Transverse colon (tissue), 4 donors: ENCODE measurements at regions not wholly inside any gene's neighbourhood (a gene's known extent, or its start where the extent isn't known, plus 50 kb on each side); places are given as distances from the start of the nearest gene placed in this dataset.

Source experiments
- DNase-seq: peaks from one replicate; pipeline ENCODE4 v3.0.0-alpha.2; 2019
- H3K27ac ChIP-seq, 4 donors: fragments of 200-600 bp; sonication (generic); 2 replicates each; pipeline ENCODE4 v1.5.1; 2016 to 2018; ENCODE audit warnings: inconsistent platforms in 4 of 4
- H3K27me3 ChIP-seq: fragments of 200-600 bp; sonication (generic); 2 replicates; pipeline ENCODE4 v1.5.1; 2017; ENCODE audit warnings: inconsistent platforms
- H3K36me3 ChIP-seq, 4 donors: fragments of 200-600 bp; sonication (generic); 2 replicates each; pipeline ENCODE4 v1.5.1; 2017 to 2019; ENCODE audit warnings: inconsistent platforms in 4 of 4
- H3K4me1 ChIP-seq, 4 donors: fragments of 200-600 bp; sonication (generic); 2 replicates each; pipeline ENCODE4 v1.5.1; 2017 to 2020; ENCODE audit warnings: inconsistent platforms in 4 of 4
- H3K4me3 ChIP-seq, 4 donors: fragments of 200-600 bp; sonication (generic); 1 replicate in 1 of 4; 2 replicates in 3 of 4; pipeline versions ENCODE4 v1.5.1 to v1.6.1; 2017 to 2019; ENCODE audit warnings: inconsistent platforms in 4 of 4
- H3K9me3 ChIP-seq, 2 donors: fragments of 200-600 bp; sonication (generic); 2 replicates each; pipeline ENCODE4 v1.5.1; 2017 to 2019; ENCODE audit warnings: inconsistent platforms in 2 of 2
- EP300 ChIP-seq: sonication (generic); formaldehyde crosslinking; IDR thresholded peaks from one replicate; pipeline ENCODE4 v1.6.1; 2017; ENCODE audit warnings: antibody characterized with exemption, low read depth
- POLR2A ChIP-seq: fragments of 450-650 bp; IDR thresholded peaks from one replicate; pipeline ENCODE4 v1.6.1; 2016; ENCODE audit warnings: antibody characterized with exemption, mild to moderate bottlenecking, moderate library complexity
- POLR2AphosphoS5 ChIP-seq, 3 donors: sonication (generic); formaldehyde crosslinking; IDR thresholded peaks; one replicate each; pipeline ENCODE4 v1.6.1; 2016; ENCODE audit warnings: antibody characterized with exemption in 3 of 3
- WGBS, 2 donors: methylation state at CpG; one replicate each; pipeline ENCODE4 v1.1.5; 2018; ENCODE audit warnings: low coverage in 1 of 2; 5-methylcytosine and 5-hydroxymethylcytosine counted together
- in situ Hi-C, 4 donors: fragments of 200-750 bp; cut with MboI; loops; one replicate each; pipeline versions ENCODE4 v1.15.0 to v1.15.1; 2017; ENCODE audit warnings: low sequenced_read_pairs in 3 of 4, low pct_ligation_motif_present in 1 of 4, low pct_unique_long_range_greater_than_20kb in 1 of 4
- intact Hi-C: fragments of 100-400 bp; cut with DNase I; formaldehyde crosslinking; loops from one replicate; pipeline ENCODE4 v1.15.1; 2023; ENCODE audit warnings: low total_unique reads
- TF ChIP-seq, protein P1 (sequence below), 5 experiments: fragments of 200-600 bp in 3 of 5; fragments of 450-650 bp in 2 of 5; sonication (generic) in 3 of 5; IDR thresholded peaks; 1 replicate in 2 of 5; 2 replicates in 3 of 5; pipeline ENCODE4 v1.5.1; 2016 to 2017; ENCODE audit warnings: antibody characterized with exemption in 5 of 5, inconsistent platforms in 3 of 5, mild to moderate bottlenecking in 2 of 5, moderate library complexity in 1 of 5

DNA sequence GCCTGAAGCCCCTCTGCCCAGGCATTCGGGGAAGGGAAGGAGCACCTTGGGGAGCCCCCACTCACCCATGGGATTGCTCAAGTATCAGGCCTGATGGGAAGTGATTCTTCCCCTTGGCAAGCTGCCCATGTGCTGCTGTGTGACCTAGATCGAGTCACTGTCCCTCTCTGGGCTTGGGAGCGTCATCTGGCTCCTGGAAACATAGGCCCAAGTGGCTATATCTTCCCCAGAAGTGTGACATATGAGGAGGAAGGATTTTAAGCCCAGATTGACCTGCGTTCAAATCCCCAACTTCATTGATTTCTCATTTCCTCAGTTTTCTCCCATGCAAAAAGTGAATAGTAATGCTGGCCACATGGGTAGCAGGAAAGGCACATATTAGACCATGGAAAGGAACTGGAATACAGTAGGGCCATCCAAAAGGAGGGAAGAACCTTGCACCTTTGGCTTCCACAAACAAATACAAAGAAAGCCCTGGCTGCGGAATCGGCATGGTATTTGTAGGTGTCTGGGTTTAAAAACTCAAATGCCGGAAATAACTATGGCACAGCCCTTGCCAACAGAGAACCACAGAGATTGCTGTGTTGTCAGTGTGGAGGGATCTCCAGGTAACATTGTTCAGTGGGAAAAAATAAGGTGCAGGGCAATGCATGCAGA lies 169.5 kb upstream of the ZMIZ1 start:
- no peak for TF ChIP-seq EP300
- in situ Hi-C loops, result no loop called here
- Histone ChIP-seq H3K27me3 (no peaks in the 10 kb centered on the region), H3K4me1 (peaks cover 0 to 3% (median 0%) of the 10 kb centered on the region in 4 donors), H3K4me3 (no peak overlapping the region), H3K27ac (peak overlapping the region in 1 of 4 donors; percentile 3), H3K9me3 (no peaks in the 10 kb centered on the region), H3K36me3 (no peaks in the 10 kb centered on the region)
- 76 to 100% methylated on average over 3 to 7 of the region's 7 CpGs for WGBS, 2 donors
- DNase-seq, result no peak
- intact Hi-C loops, result no loop called here

DNA sequence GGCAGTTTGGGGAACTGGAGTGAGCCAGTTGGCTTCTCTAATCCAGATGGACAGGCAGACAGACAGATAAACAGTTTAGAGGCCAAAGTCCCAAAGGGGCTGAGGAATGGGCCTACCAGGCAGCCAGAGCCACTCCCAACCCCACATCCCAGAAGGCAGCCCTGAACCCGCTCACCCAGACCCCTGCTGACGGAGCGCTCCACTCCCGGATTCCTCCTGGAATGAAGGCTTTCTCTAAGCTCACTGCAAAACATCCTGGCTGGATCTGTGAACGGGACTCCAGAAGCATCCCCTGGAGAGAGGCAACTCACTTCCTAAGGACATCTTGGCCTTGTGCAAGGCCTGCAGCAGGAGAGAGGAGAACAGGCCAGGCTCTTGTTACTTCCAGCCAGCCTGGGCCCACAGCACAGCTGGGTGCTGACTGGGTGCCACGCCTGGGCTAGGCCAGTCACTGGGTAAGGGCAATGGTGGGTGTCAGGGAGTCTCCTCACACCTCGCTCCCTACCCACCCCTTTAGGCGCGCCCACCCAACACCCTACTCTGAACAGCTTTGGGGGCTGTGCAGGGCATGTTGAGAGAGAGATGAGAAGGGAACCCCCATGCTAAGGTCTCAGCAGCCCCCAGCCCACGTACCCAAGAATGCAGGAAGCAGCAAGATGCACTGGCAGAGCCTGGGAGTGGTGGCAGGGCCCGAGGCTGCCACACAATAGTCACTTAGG lies 168.6 kb upstream of the ZMIZ1 start:
- peaks cover 0 to 3% (median 0%) of the 10 kb centered on the region in 4 donors for H3K4me1 ChIP-seq
- H3K9me3 ChIP-seq, result no peaks in the 10 kb centered on the region
- no peaks in the 10 kb centered on the region for H3K36me3 ChIP-seq
- intact Hi-C loops (no loop called here), in situ Hi-C loops (no loop called here)
- no peak overlapping the region for H3K4me3 ChIP-seq
- no peaks in the 10 kb centered on the region for H3K27me3 ChIP-seq
- TF ChIP-seq, protein P1, sequence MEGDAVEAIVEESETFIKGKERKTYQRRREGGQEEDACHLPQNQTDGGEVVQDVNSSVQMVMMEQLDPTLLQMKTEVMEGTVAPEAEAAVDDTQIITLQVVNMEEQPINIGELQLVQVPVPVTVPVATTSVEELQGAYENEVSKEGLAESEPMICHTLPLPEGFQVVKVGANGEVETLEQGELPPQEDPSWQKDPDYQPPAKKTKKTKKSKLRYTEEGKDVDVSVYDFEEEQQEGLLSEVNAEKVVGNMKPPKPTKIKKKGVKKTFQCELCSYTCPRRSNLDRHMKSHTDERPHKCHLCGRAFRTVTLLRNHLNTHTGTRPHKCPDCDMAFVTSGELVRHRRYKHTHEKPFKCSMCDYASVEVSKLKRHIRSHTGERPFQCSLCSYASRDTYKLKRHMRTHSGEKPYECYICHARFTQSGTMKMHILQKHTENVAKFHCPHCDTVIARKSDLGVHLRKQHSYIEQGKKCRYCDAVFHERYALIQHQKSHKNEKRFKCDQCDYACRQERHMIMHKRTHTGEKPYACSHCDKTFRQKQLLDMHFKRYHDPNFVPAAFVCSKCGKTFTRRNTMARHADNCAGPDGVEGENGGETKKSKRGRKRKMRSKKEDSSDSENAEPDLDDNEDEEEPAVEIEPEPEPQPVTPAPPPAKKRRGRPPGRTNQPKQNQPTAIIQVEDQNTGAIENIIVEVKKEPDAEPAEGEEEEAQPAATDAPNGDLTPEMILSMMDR (IDR thresholded peaks at IDR 0.05), result no peak
- no peak for TF ChIP-seq EP300
- no peak for TF ChIP-seq POLR2A
- DNase-seq, result no peak
- 75 to 80% methylated on average over 1 to 11 of the region's 11 CpGs for WGBS, 2 donors
- peak overlapping the region in 2 of 4 donors; percentile 3 to 5 for H3K27ac ChIP-seq

DNA sequence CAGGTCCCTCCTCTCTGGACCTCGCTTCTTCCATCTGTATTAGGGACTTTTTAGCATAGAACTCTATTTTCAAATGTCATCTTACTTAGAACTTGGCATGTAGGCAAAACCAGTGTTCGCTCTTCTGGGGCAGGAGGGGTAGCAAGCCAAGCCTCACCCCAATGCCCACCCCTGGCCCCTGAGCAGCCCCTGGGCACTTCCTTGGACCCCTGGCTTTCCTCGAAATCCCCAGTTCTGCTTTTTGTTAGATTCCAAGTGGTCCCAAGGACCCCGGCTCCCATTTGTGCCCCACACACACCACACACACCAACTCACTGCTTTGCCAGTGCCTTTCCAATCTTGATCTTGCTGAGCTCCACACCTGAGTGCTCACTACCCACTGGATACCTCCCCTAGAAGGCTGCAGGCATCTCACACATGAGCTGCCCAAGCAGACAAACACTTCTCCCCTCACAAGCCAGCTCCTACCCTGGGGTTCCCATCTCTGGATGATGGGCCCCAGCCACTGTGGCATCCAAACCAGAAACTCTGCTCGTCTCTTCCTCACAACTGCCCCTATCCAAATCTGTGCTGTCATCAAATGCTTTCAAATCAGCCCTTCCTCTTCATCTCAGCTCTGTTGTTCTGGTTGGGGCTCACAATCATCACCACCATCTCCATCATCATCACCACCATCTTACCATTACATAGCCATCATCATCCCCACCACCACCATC lies 167.9 kb upstream of the ZMIZ1 start:
- TF ChIP-seq POLR2A, result no peak
- TF ChIP-seq POLR2AphosphoS5 (IDR thresholded peaks at IDR 0.05), result no peak
- TF ChIP-seq, protein P1 (IDR thresholded peaks at IDR 0.05), result no peak
- TF ChIP-seq EP300, result no peak
- Histone ChIP-seq H3K27me3 (no peaks in the 10 kb centered on the region), H3K36me3 (no peaks in the 10 kb centered on the region), H3K4me1 (peaks cover 0 to 3% (median 0%) of the 10 kb centered on the region in 4 donors), H3K9me3 (no peaks in the 10 kb centered on the region), H3K27ac (peak overlapping the region in 1 of 4 donors; percentile 5), H3K4me3 (no peak overlapping the region)
- in situ Hi-C loops, result no loop called here
- intact Hi-C loops, result no loop called here
- no peak for DNase-seq
- 81 to 85% methylated on average over 3 to 5 of the region's 5 CpGs for WGBS, 2 donors

DNA sequence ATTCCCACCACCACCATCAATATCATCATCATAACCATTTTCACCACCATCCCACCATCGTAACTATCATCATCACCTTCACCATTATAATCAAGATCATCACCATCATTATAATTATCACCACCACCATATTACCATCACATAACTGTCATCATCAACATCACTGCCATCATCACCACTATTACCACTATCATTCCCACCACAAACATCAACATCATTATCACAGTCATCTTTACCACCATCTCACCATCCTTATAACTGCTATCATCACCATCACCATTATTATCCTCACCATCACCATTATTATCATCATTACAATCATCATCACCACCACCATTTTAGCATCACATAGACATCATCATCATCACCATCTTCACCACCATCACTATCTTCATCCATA lies 167.1 kb upstream of the ZMIZ1 start:
- peaks cover 0 to 3% (median 0%) of the 10 kb centered on the region in 4 donors for H3K4me1 ChIP-seq
- intact Hi-C loops, result no loop called here
- TF ChIP-seq EP300 (no peak), POLR2AphosphoS5 (IDR thresholded peaks at IDR 0.05) (no peak), POLR2A (no peak)
- TF ChIP-seq, protein P1 (IDR thresholded peaks at IDR 0.05), result no peak
- 73 to 90% methylated on average over 1 of the region's 1 CpG for WGBS, 2 donors
- H3K9me3 ChIP-seq, result no peaks in the 10 kb centered on the region
- in situ Hi-C loops, result no loop called here
- no peak overlapping the region for H3K4me3 ChIP-seq
- H3K27ac ChIP-seq, result no peak overlapping the region
- H3K36me3 ChIP-seq, result no peaks in the 10 kb centered on the region
- no peak for DNase-seq
- no peaks in the 10 kb centered on the region for H3K27me3 ChIP-seq
